GM19463 (cell line): ENCODE measurements at regions not wholly inside any gene's neighbourhood (a gene's known extent, or its start where the extent isn't known, plus 50 kb on each side); places are given as distances from the start of the nearest gene placed in this dataset.

Experiments used
- ATAC-seq: cut with Tn5 transposase; IDR thresholded peaks from one replicate; pipeline ENCODE4 v1.9.1; 2021; ENCODE audit warnings: mild to moderate bottlenecking, moderate library complexity; ENCODE audit not compliant: unreplicated experiment

GRCh38 chr4:1485280-1485679 lies 79.0 kb upstream of the NKX1-1 start:
- no peak for ATAC-seq

- ATAC-seq: no peak
Measured at GRCh38 chr4:1480720-1481119, 74.5 kb upstream of the NKX1-1 start.

GRCh38 chr4:1479454-1479853 lies 73.2 kb upstream of the NKX1-1 start:
- ATAC-seq: no peak

- no peak for ATAC-seq
Measured at GRCh38 chr4:1478766-1479355, 72.6 kb upstream of the NKX1-1 start.

DNA sequence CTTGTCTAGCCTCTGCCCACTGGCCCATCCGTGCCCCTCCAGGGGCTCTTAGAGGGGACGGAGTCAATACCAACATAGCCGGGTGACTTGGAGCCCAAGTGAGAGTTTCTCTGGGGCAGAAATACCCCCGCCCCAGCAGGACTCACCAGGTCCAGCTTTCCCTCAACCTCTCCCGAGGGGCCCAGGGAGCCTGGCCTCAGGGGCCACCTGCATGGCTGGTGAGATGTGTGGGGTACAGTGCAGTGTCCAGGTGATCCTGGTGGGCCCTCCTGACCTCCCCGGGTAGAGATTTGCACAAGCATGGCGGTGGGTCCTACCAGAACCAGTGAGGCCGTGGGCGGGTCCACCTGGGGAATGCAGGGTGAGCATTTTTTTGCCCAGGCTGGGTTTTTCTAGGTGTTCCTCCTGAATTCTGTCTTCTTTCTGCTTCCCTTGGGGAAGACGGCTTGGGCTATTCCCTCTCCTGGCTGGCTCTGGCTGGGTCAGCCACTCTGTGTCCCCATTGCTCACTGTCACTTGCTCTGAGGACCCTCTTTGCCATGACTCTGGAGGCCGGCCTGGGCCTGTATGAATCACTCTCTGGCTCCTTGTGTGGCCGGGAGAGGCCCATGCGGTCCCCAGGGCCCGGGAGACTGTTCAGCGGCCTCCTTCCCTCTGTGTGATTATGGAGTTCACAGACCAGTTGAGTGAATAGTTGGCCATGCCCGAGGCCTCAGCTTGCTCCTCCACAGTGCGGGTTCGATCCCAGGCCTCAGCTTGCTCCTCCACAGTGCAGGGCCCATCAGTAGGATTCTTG lies 71.0 kb upstream of the NKX1-1 start:
- ATAC-seq: no peak

GRCh38 chr4:1476140-1476513 lies 69.9 kb upstream of the NKX1-1 start:
- ATAC-seq: no peak

GRCh38 chr4:1475277-1476139 lies 69.3 kb upstream of the NKX1-1 start:
- ATAC-seq: no peak

DNA sequence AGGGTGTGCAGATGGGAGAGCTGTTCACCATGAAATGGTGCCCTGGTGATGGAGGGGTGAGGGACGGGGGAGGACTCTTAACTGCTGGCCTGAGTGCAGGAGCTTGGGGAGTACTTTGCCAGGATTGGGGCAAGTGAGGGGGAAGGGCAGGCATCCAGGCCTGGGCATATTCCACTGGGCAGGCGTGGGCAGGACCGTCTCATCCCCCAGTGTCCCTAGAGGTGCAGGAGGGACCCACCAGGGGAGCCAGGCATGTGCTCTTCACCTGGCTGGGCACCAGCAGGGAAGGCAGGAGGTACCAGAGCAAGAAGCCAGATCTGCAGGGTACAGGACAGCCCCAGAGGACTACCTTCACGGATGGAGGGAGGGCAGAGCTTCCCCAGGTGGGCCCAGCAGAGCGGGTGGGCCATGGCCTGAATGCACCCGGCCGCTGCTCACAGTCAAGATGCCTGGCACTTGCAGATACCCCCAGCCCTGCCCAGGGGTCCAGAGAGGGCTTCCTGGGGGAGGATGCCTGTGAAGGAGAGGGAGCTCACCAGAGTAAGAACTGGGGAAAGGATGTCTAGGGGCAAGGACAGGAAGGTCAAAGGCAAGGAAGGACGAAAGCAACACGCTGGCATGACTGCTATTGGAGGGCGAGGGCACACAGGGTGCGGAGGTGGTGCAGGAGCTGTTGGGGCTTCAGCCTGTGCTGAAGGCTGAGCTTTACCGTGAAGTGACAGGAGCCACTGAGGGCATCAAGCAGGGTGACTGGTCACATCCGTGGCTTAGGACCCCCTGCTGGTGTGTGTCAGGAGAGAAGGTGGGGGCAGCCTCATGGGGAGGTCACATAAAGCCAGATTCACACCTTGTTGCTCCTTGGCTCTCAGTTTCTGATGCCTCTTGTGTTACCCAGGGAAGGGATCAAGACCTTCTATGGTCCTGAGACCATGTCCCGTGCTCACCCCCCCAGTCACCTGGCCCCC lies 68.2 kb upstream of the NKX1-1 start:
- ATAC-seq: no peak

- ATAC-seq: no peak
Measured at GRCh38 chr4:1473718-1474117, 67.5 kb upstream of the NKX1-1 start.

GRCh38 chr4:1472911-1473518 lies 66.8 kb upstream of the NKX1-1 start:
- no peak for ATAC-seq

GRCh38 chr4:1472148-1472797 lies 66.0 kb upstream of the NKX1-1 start:
- ATAC-seq: no peak

GRCh38 chr4:1471443-1472147 lies 65.4 kb upstream of the NKX1-1 start:
- ATAC-seq: no peak

GRCh38 chr4:1470816-1471442 lies 64.7 kb upstream of the NKX1-1 start:
- ATAC-seq: no peak

DNA sequence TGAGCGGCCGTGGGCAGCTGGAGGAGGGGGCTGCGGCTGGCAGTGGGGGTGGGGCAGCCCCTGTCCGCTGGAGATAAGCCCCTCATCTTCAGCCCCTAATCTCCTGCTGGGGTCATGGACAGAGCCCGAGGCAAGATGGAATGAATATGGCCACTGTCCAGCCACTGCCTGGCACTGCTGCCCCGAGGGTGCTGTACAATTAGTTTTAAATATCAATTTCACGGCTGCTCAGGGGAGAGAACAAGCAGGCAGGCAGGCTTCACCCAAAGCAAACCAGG lies 64.1 kb upstream of the NKX1-1 start:
- no peak for ATAC-seq

- no peak for ATAC-seq
Measured at GRCh38 chr4:1469607-1470392, 63.6 kb upstream of the NKX1-1 start.

- no peak for ATAC-seq
Measured at GRCh38 chr4:1469043-1469442, 62.8 kb upstream of the NKX1-1 start.

- no peak for ATAC-seq
Measured at GRCh38 chr4:1467581-1468458, 61.6 kb upstream of the NKX1-1 start.
